Upper lobe of left lung (tissue), 4 donors: ENCODE measurements at regions not wholly inside any gene's neighbourhood (a gene's known extent, or its start where the extent isn't known, plus 50 kb on each side); places are given as distances from the start of the nearest gene placed in this dataset.

Source experiments
- EP300 ChIP-seq, 4 donors: sonication (generic); formaldehyde crosslinking; IDR thresholded peaks; one replicate each; pipeline ENCODE4 v1.5.1; 2017; ENCODE audit warnings: antibody characterized with exemption in 4 of 4, control low read depth in 2 of 4
- POLR2A ChIP-seq, 4 donors: fragments of 450-650 bp; IDR thresholded peaks; one replicate each; pipeline ENCODE4 v1.5.1; 2016 to 2017; ENCODE audit warnings: antibody characterized with exemption in 4 of 4, mild to moderate bottlenecking in 2 of 4
- POLR2AphosphoS5 ChIP-seq, 2 donors: sonication (generic); formaldehyde crosslinking; IDR thresholded peaks; one replicate each; pipeline ENCODE4 v1.5.1; 2017; ENCODE audit warnings: antibody characterized with exemption in 2 of 2
- TF ChIP-seq, protein P1 (sequence below), 6 experiments: fragments of 450-650 bp in 4 of 6; fragments of 200-600 bp in 2 of 6; sonication (generic) in 2 of 6; IDR thresholded peaks; one replicate each; pipeline ENCODE4 v1.5.1; 2016 to 2019; ENCODE audit warnings: antibody characterized with exemption in 6 of 6

DNA sequence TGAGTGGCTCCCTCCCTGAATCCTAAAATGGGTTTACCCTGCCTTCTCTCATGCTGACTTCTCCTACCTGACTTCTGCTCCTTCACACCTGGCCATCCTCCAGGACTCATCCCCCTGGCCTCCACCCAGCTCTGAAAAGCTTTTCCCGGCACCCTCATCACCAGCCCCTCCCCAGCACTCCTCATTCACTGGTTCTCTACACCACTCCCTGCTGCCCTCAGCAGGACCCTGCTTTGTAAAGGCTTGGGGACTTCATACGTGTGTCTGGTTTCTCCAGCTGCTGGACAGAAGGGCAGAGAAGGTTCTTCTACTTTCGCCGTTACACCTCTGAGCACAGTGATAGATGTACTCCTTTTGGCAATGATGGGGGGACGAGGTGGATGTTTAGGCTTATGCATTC is 184.9 kb upstream of the UBE3A start:
- TF ChIP-seq, protein P1, sequence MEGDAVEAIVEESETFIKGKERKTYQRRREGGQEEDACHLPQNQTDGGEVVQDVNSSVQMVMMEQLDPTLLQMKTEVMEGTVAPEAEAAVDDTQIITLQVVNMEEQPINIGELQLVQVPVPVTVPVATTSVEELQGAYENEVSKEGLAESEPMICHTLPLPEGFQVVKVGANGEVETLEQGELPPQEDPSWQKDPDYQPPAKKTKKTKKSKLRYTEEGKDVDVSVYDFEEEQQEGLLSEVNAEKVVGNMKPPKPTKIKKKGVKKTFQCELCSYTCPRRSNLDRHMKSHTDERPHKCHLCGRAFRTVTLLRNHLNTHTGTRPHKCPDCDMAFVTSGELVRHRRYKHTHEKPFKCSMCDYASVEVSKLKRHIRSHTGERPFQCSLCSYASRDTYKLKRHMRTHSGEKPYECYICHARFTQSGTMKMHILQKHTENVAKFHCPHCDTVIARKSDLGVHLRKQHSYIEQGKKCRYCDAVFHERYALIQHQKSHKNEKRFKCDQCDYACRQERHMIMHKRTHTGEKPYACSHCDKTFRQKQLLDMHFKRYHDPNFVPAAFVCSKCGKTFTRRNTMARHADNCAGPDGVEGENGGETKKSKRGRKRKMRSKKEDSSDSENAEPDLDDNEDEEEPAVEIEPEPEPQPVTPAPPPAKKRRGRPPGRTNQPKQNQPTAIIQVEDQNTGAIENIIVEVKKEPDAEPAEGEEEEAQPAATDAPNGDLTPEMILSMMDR (IDR thresholded peaks at IDR 0.05): no peak
- TF ChIP-seq POLR2AphosphoS5 (IDR thresholded peaks at IDR 0.05) (no peak), POLR2A (IDR thresholded peaks at IDR 0.05) (no peak), EP300 (IDR thresholded peaks at IDR 0.05) (no peak)
